PFSK-1 (cell line): ENCODE measurements at regions not wholly inside any gene's neighbourhood (a gene's known extent, or its start where the extent isn't known, plus 50 kb on each side); places are given as distances from the start of the nearest gene placed in this dataset.

Source experiments
- FOXP2 ChIP-seq: optimal IDR thresholded peaks from 2 replicates; pipeline ENCODE3; 2011; ENCODE audit warnings: borderline replicate concordance, control low read depth, inconsistent platforms; ENCODE audit not compliant: insufficient read depth; ENCODE audit errors: extremely low read length, extremely low read depth
- POLR2AphosphoS5 ChIP-seq: IDR thresholded peaks from 2 replicates; pipeline ENCODE4 v1.6.1; 2012; ENCODE audit warnings: low read depth, mild to moderate bottlenecking, control low read depth, low read length, moderate library complexity
- SIN3A ChIP-seq: IDR thresholded peaks from 2 replicates; pipeline ENCODE4 v1.6.1; 2012; ENCODE audit warnings: mild to moderate bottlenecking, low read length, moderate library complexity, borderline replicate concordance; ENCODE audit not compliant: insufficient read depth
- TAF1 ChIP-seq: IDR thresholded peaks from 2 replicates; pipeline ENCODE4 v1.6.1; 2012; ENCODE audit warnings: low read length, control low read depth, borderline replicate concordance; ENCODE audit not compliant: insufficient read depth
- TF ChIP-seq, protein P1 (sequence below), 2 experiments: IDR thresholded peaks; 2 replicates each; pipeline versions ENCODE4 v1.6.1 to v1.8.0; 2011 to 2012; ENCODE audit warnings: low read depth in 2 of 2, low read length in 2 of 2, control low read depth in 1 of 2, inconsistent platforms in 1 of 2, mild to moderate bottlenecking in 1 of 2, moderate library complexity in 1 of 2; ENCODE audit not compliant: insufficient read depth in 1 of 2

DNA sequence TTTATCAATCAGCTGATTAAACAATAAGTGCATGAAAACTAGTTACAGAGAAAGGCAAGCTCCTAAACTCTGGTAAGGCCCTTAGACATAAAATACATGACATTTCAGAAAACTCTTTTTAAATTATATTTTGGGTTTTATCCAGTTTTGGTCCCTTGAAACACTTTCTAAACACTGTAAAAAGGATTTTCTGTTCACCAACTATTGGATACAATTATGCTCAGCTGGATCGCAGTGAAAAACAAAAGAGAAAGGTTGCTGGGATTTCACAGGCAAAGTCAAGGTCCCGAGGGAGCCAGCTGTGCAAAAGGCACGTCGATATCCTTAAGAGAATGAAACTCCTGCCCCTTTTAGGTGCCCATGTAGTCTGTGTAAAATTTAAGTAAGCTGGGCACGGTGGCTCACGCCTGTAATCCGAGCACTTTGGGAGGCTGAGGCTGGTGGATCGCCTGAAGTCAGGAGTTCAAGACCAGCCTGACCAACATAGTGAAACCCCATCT lies 1018.4 kb upstream of the INTU start:
- no peak for TF ChIP-seq SIN3A

DNA sequence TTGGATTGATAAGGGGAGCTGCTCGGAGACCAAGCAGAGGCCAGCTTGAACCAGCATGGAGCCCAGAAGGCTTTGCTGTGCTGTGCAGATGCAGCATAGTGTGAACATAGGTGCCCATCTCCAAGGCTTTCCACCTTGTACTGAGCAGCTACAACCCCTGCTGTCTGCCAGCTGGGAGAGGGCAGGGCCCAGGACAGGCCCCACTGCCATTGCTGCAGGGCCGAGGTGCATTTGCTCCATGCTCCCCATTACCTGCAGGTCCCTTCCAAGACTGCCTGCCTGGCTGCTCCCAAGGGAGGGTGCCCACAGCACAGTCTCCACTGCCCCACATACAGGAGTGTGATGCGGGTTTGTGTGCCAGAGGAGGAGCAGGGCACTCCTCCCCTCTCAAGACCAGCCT lies 1016.0 kb upstream of the INTU start:
- TF ChIP-seq, protein P1, sequence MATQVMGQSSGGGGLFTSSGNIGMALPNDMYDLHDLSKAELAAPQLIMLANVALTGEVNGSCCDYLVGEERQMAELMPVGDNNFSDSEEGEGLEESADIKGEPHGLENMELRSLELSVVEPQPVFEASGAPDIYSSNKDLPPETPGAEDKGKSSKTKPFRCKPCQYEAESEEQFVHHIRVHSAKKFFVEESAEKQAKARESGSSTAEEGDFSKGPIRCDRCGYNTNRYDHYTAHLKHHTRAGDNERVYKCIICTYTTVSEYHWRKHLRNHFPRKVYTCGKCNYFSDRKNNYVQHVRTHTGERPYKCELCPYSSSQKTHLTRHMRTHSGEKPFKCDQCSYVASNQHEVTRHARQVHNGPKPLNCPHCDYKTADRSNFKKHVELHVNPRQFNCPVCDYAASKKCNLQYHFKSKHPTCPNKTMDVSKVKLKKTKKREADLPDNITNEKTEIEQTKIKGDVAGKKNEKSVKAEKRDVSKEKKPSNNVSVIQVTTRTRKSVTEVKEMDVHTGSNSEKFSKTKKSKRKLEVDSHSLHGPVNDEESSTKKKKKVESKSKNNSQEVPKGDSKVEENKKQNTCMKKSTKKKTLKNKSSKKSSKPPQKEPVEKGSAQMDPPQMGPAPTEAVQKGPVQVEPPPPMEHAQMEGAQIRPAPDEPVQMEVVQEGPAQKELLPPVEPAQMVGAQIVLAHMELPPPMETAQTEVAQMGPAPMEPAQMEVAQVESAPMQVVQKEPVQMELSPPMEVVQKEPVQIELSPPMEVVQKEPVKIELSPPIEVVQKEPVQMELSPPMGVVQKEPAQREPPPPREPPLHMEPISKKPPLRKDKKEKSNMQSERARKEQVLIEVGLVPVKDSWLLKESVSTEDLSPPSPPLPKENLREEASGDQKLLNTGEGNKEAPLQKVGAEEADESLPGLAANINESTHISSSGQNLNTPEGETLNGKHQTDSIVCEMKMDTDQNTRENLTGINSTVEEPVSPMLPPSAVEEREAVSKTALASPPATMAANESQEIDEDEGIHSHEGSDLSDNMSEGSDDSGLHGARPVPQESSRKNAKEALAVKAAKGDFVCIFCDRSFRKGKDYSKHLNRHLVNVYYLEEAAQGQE (IDR thresholded peaks at IDR 0.05; ENCODE audit: insufficient read depth in 1 of 2, low read depth in 2 of 2, low read length in 2 of 2) = no peak
- no peak for TF ChIP-seq SIN3A
- no peak for TF ChIP-seq TAF1
- TF ChIP-seq FOXP2 = no peak
- TF ChIP-seq POLR2AphosphoS5 = no peak

DNA sequence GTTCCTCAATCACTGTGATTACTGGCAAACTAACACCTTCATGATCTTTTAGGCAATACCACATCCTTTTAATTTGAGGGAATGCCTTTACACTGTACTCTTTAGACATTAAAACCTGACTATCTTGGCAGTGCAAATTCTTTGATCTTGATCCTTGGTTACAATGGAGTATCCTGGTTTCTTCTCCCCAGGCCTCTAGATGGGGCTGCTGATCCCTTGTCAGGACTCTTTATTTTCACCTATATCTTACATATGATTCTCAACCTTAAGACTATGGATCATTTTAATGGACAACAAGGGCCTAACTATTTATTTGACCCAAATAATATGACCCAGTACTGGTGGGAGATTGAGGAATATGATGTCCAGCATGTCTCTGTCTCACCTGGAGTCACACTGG lies 1005.5 kb upstream of the INTU start:
- TF ChIP-seq SIN3A = no peak
- TF ChIP-seq FOXP2 = no peak
- TF ChIP-seq POLR2AphosphoS5 = no peak
- no peak for TF ChIP-seq TAF1
- TF ChIP-seq, protein P1 (IDR thresholded peaks at IDR 0.05; ENCODE audit: insufficient read depth in 1 of 2, low read depth in 2 of 2, low read length in 2 of 2) = no peak

DNA sequence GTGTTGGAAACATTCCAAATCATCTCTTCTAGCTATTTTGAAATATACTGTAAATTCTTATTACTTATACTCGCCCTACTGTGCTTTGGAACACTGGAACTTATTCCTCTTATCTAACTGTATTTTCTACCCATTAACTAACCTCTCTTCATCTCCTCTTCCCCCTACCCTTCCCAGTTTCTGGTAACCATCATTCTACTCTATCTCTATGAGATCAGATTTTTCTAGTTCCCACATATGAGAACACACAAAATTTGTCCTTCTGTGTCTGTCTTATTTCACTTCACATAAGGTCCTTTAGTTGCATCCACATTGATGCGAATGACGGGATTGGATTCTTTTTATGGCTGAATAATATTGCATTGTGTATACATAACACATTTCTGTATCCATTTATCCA lies 1003.8 kb upstream of the INTU start:
- TF ChIP-seq SIN3A (no peak), FOXP2 (no peak), POLR2AphosphoS5 (no peak), TAF1 (no peak)
- TF ChIP-seq, protein P1 (IDR thresholded peaks at IDR 0.05; ENCODE audit: insufficient read depth in 1 of 2, low read depth in 2 of 2, low read length in 2 of 2) = no peak

DNA sequence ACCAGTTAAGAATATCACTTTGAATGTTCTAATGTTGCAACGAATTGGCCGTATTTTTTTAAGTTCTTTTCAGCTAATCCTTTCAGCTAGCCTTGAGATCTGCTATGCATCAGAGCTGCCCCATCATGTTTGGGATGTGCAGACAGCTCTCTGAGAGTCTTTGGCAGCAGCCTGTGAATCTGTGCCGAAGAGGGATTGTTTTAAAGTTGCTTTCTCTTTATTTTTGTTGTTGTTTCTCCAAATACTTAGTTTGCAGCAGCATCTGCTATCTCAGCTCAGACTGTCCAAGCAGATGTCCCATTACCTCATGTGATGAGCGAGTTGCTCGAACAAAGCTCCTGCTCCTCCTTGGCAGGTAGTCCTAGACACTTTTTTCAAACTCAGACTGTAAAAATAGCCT lies 1002.5 kb upstream of the INTU start:
- TF ChIP-seq, protein P1 (IDR thresholded peaks at IDR 0.05; ENCODE audit: insufficient read depth in 1 of 2, low read depth in 2 of 2, low read length in 2 of 2) = no peak
- TF ChIP-seq FOXP2 (no peak), TAF1 (no peak), SIN3A (no peak), POLR2AphosphoS5 (no peak)
